Astrocyte (in vitro differentiated cells and primary cell): ENCODE measurements at regions not wholly inside any gene's neighbourhood (a gene's known extent, or its start where the extent isn't known, plus 50 kb on each side); places are given as distances from the start of the nearest gene placed in this dataset.

Experiments
- DNase-seq: peaks from one replicate; pipeline ENCODE4 v3.0.0-alpha.2; 2010; ENCODE audit warnings: low read depth
- FAIRE-seq: peaks from 2 replicates; lab custom pipeline; 2011; peaks lifted over from hg19 to GRCh38; lab: Jason Lieb, UNC
- H2AFZ ChIP-seq: 2 replicates; pipeline ENCODE4 v1.6.0; 2012; ENCODE audit warnings: low read depth, low read length, inconsistent platforms
- H3K27ac ChIP-seq: 2 replicates; pipeline ENCODE4 v1.5.1; 2011; ENCODE audit warnings: low read depth, low read length, inconsistent platforms
- H3K27me3 ChIP-seq: 2 replicates; pipeline ENCODE4 v1.6.0; 2011; ENCODE audit warnings: low read length, inconsistent platforms; ENCODE audit not compliant: insufficient read depth
- H3K36me3 ChIP-seq: 2 replicates; pipeline ENCODE4 v1.5.1; 2011; ENCODE audit warnings: low read length, inconsistent platforms; ENCODE audit not compliant: insufficient read depth
- H3K4me1 ChIP-seq: 2 replicates; pipeline ENCODE4 v1.5.1; 2011; ENCODE audit warnings: low read length, inconsistent platforms; ENCODE audit not compliant: insufficient read depth
- H3K4me2 ChIP-seq: 2 replicates; pipeline ENCODE4 v1.6.0; 2012; ENCODE audit warnings: low read length, inconsistent platforms
- H3K4me3 ChIP-seq: 2 replicates; pipeline ENCODE4 v1.5.1; 2011; ENCODE audit warnings: low read depth, mild to moderate bottlenecking, low read length, inconsistent platforms; ENCODE audit not compliant: insufficient read depth
- H3K79me2 ChIP-seq: 2 replicates; pipeline ENCODE4 v1.6.0; 2012; ENCODE audit warnings: mild to moderate bottlenecking, low read length, inconsistent platforms; ENCODE audit not compliant: insufficient read depth
- H3K9ac ChIP-seq: 2 replicates; pipeline ENCODE4 v1.6.0; 2012; ENCODE audit warnings: mild to moderate bottlenecking, low read length, inconsistent platforms
- H3K9me3 ChIP-seq: 2 replicates; pipeline ENCODE4 v1.5.1; 2012; ENCODE audit warnings: low read depth, mild to moderate bottlenecking, low read length, inconsistent platforms; ENCODE audit not compliant: insufficient read depth
- H4K20me1 ChIP-seq: 2 replicates; pipeline ENCODE4 v1.6.0; 2012; ENCODE audit warnings: low read length, inconsistent platforms; ENCODE audit not compliant: insufficient read depth
- H3K27ac Mint-ChIP-seq: one replicate; pipeline ENCODE4 v1.8.0; 2021; ENCODE audit warnings: mild to moderate bottlenecking, mixed read lengths; ENCODE audit not compliant: unreplicated experiment
- H3K27me3 Mint-ChIP-seq: one replicate; pipeline ENCODE4 v1.8.0; 2021; ENCODE audit warnings: low read depth, mixed read lengths; ENCODE audit not compliant: unreplicated experiment
- H3K36me3 Mint-ChIP-seq: one replicate; pipeline ENCODE4 v1.8.0; 2021; ENCODE audit warnings: low read depth, mixed read lengths; ENCODE audit not compliant: unreplicated experiment
- H3K4me1 Mint-ChIP-seq: one replicate; pipeline ENCODE4 v1.8.0; 2021; ENCODE audit warnings: low read depth, mixed read lengths; ENCODE audit not compliant: unreplicated experiment
- H3K4me3 Mint-ChIP-seq: one replicate; pipeline ENCODE4 v1.8.0; 2021; ENCODE audit warnings: mild to moderate bottlenecking, moderate library complexity, mixed read lengths; ENCODE audit not compliant: unreplicated experiment
- H3K9me3 Mint-ChIP-seq: one replicate; pipeline ENCODE4 v1.8.0; 2021; ENCODE audit warnings: mild to moderate bottlenecking, mixed read lengths; ENCODE audit not compliant: unreplicated experiment
- CTCF ChIP-seq: IDR thresholded peaks from 2 replicates; pipeline ENCODE4 v1.5.1; 2011; ENCODE audit warnings: low read depth, mild to moderate bottlenecking, inconsistent platforms, low read length, moderate library complexity; ENCODE audit not compliant: insufficient read depth
- EZH2 ChIP-seq: IDR thresholded peaks from 2 replicates; pipeline ENCODE4 v1.6.1; 2012; ENCODE audit warnings: mild to moderate bottlenecking, low read length, inconsistent platforms; ENCODE audit not compliant: insufficient read depth

DNA sequence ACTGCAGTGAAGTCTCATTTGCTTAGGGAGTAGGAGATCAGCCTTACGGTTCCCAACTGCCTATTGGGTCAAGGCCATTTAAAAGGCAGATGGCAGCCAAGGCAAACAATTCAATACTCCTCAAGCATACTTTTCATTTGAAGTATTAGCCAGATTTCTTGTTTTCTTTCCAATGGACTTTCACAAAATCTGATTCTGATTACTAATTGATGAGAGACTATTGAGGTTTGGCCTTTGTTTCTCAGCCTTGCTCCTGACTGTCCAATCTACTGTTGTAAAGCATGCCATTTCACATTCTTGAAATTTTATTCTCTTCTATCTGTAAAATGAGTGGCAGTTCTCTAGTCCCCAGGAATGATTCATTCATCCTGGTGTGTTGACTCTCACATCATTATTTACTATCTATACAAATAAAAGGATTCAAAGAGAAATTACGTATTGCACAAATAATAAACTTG lies 166.2 kb upstream of the TGFBR2 start:
- Mint-ChIP-seq H3K4me3 (no peak overlapping the region), H3K36me3 (no peaks in the 10 kb centered on the region), H3K27ac (peak overlapping the region; percentile 84), H3K27me3 (no peaks in the 10 kb centered on the region), H3K4me1 (peaks cover 29% of the 10 kb centered on the region), H3K9me3 (no peaks in the 10 kb centered on the region)
- no peak for TF ChIP-seq CTCF
- TF ChIP-seq EZH2, result no peak
- H3K9me3 ChIP-seq, result no peaks in the 10 kb centered on the region
- no peaks in the 10 kb centered on the region for H3K79me2 ChIP-seq
- H3K27ac ChIP-seq, result no peak overlapping the region
- FAIRE-seq (peak; percentile 83), DNase-seq (peak; percentile 73)
- H3K27me3 ChIP-seq, result no peaks in the 10 kb centered on the region
- no peaks in the 10 kb centered on the region for H4K20me1 ChIP-seq
- H3K4me2 ChIP-seq, result no peak overlapping the region
- no peak overlapping the region for H2AFZ ChIP-seq
- no peak overlapping the region for H3K4me3 ChIP-seq
- peaks cover 15% of the 10 kb centered on the region for H3K4me1 ChIP-seq
- H3K9ac ChIP-seq, result no peak overlapping the region
- H3K36me3 ChIP-seq, result no peaks in the 10 kb centered on the region

DNA sequence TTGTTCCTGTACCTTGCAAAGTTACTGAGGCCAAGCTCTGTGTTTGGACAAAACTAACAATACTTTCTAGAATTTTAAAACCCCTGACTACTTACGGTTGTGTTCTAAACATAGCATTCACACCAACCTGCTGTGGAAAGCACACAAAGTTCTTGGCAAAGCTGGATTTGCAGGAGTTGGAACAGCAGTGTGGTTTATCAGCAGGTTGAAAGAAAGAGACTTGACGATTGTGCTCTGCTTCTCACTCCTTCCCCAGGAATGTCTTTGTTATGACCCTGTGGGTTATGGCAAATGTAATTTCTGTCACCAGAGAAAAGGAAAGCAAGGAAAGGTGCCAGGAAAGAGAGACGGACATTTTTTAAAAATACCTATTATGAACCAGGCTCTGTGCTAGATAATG lies 165.5 kb upstream of the TGFBR2 start:
- Mint-ChIP-seq H3K4me3 (no peak overlapping the region), H3K27ac (no peak overlapping the region), H3K36me3 (no peaks in the 10 kb centered on the region), H3K9me3 (no peaks in the 10 kb centered on the region), H3K27me3 (no peaks in the 10 kb centered on the region), H3K4me1 (peaks cover 29% of the 10 kb centered on the region)
- Histone ChIP-seq H3K36me3 (no peaks in the 10 kb centered on the region), H3K4me3 (no peak overlapping the region), H3K27me3 (no peaks in the 10 kb centered on the region), H3K9ac (no peak overlapping the region), H2AFZ (no peak overlapping the region), H4K20me1 (no peaks in the 10 kb centered on the region), H3K4me2 (peak overlapping the region; percentile 5), H3K27ac (no peak overlapping the region), H3K9me3 (no peaks in the 10 kb centered on the region), H3K4me1 (peaks cover 15% of the 10 kb centered on the region), H3K79me2 (no peaks in the 10 kb centered on the region)
- peak; percentile 72 for FAIRE-seq
- DNase-seq, result peak; percentile 73
- TF ChIP-seq CTCF, result no peak
- no peak for TF ChIP-seq EZH2

DNA sequence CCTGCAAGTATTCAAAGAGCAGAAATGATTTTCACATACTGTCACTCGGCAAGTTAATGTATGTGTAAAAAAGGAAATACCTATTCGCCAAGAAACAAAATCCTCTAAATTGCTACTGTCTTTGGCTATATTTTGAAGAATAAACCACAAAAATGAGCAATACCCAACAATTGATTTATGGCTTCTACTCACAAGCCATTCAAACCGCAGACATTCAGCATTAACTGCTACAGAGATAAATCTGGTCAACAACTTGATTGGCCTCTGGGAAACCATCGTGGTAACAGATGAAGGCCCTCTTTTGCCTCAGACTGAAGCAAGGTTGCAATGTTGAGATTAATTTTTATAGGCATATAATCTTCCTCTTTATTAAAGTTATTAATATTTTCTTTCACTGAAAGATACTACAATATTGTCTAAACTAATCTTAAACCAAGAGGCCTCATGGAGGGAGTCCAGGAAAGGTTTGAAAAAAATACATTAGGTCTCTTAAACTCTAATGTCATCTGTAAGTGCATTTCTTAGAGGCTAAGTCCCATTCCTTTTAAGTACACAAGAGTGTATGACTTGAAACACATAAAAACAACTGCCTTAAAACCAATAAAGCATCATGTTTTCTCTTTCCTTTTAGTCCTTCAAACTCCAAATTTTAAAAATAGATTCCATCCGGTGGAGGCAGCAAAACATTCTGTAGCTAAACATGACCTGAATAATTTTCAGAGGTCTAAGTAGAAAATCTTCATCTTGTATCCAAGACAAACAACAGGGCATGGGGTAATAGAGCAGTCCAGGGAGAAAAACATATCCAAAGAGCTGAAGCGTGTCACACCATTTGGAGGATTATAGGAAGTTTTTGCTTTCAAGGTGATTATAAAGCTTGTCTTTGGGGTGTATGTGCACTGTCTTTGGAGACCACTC lies 162.4 kb upstream of the TGFBR2 start:
- no peaks in the 10 kb centered on the region for H3K9me3 ChIP-seq
- no peak overlapping the region for H3K4me3 ChIP-seq
- H3K27ac ChIP-seq, result no peak overlapping the region
- DNase-seq, result peak; percentile 84
- no peaks in the 10 kb centered on the region for H3K36me3 ChIP-seq
- peaks cover 7% of the 10 kb centered on the region for H3K4me1 ChIP-seq
- TF ChIP-seq EZH2, result no peak
- TF ChIP-seq CTCF, result no peak
- no peaks in the 10 kb centered on the region for H3K36me3 Mint-ChIP-seq
- H3K9me3 Mint-ChIP-seq, result no peaks in the 10 kb centered on the region
- peaks cover 20% of the 10 kb centered on the region for H3K4me1 Mint-ChIP-seq
- H3K27me3 ChIP-seq, result no peaks in the 10 kb centered on the region
- no peak for FAIRE-seq
- no peak overlapping the region for H2AFZ ChIP-seq
- no peak overlapping the region for H3K4me3 Mint-ChIP-seq
- no peaks in the 10 kb centered on the region for H4K20me1 ChIP-seq
- H3K4me2 ChIP-seq, result no peak overlapping the region
- H3K9ac ChIP-seq, result no peak overlapping the region
- H3K27me3 Mint-ChIP-seq, result no peaks in the 10 kb centered on the region
- H3K27ac Mint-ChIP-seq, result no peak overlapping the region
- no peaks in the 10 kb centered on the region for H3K79me2 ChIP-seq
